GM19372 (cell line): ENCODE measurements at regions not wholly inside any gene's neighbourhood (a gene's known extent, or its start where the extent isn't known, plus 50 kb on each side); places are given as distances from the start of the nearest gene placed in this dataset.
"Not testable (repeated sequence)": the region's sequence is repeated elsewhere in the genome, so short reads cannot be mapped to it uniquely, and the experiment has no call there.

Source experiments
- ATAC-seq: cut with Tn5 transposase; IDR thresholded peaks from one replicate; pipeline ENCODE4 v1.9.1; 2021; ENCODE audit warnings: mild to moderate bottlenecking, low read depth, moderate library complexity; ENCODE audit not compliant: unreplicated experiment

GRCh38 chr2:64742678-64743077, 89.0 kb upstream of the SERTAD2 start:
- ATAC-seq = no peak

DNA sequence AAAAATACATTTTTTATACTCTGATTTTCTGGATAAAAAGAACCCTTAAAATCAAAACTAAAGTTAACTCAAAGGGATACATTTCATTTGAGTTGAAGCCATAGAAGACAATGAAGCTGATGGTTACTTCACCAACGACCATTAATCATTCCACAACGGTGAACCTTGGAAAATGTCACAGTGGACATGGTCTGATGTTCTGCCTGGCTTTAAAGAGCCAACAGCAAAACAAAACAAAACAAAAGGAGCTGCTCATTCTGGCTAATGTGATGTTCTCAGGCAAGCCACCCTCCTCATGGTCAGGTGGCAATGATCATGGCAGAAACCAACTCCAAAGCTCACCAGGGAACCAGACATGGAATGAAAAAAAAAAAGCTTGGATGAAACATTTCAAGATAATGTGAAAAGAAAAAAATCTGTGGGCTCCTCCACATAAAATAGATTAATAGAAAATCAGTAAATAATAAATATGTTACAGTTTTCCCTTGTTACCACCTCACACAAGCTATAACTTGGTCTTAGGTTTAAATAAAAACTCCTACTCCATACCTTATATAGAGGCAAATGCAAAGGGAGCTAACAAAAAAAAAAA, 90.1 kb upstream of the SERTAD2 start:
- no peak for ATAC-seq

DNA sequence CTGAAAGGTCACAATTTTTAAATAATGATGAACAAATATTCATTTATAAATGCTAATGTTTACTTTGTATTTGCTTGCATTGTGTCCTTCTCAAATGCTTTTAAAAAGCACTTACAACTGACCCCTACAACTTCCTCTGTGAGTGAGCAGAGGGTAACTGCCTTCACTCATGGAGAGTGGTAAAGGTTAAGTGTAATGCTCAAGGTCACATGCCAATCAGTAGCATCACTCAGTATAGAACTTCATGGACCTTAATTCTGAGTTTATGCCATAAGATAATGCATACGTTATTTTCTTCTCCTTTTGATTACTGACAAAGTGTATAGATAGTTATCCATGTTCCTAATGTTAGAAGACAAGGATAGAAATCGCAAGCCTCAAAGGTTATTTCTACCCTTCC, 91.8 kb upstream of the SERTAD2 start:
- ATAC-seq = no peak

- not testable (repeated sequence) for ATAC-seq
These were observed 94.0 kb upstream of the SERTAD2 start for GRCh38 chr2:64747690-64748091.

- ATAC-seq = no peak
These were observed 94.4 kb upstream of the SERTAD2 start for GRCh38 chr2:64748147-64748546.

DNA sequence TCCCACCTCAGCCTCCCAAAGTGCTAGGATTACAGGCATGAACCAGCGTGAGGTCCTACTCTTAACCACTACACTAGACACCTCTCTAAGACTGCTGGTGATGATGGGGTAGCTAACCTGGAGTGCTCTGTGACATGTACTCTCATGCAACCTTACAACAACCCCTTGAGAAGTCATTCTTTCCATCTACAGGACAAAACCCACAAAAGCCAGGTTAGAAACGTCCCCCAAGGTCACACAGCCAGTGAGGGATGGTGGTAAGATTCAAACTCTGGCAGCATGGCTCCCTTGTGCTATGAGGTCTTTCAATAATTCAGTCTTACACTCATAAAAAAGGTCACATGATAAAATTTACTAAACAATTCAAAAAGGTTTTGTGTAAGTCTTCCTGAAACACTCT, 94.8 kb upstream of the SERTAD2 start:
- no peak for ATAC-seq

DNA sequence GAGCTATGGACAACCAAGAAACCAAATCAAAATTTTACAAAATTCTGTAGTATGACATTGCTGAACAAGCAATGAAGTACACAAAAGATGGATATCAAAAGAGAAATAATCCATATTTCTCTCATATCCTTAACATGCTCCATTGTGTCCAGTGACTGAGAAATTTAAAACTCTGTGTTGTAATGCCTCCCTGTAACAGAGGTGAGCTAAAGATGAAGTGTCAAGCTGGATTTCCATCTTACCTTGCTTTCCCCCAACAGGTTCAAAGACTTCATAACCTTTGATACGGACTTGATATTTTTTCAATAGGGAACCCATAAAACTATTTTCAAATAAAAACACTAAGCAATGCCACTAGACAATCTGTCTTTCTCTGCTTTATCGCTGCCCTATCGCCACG, 95.7 kb upstream of the SERTAD2 start:
- ATAC-seq = no peak

GRCh38 chr2:64750001-64750816, 96.5 kb upstream of the SERTAD2 start:
- ATAC-seq = no peak

DNA sequence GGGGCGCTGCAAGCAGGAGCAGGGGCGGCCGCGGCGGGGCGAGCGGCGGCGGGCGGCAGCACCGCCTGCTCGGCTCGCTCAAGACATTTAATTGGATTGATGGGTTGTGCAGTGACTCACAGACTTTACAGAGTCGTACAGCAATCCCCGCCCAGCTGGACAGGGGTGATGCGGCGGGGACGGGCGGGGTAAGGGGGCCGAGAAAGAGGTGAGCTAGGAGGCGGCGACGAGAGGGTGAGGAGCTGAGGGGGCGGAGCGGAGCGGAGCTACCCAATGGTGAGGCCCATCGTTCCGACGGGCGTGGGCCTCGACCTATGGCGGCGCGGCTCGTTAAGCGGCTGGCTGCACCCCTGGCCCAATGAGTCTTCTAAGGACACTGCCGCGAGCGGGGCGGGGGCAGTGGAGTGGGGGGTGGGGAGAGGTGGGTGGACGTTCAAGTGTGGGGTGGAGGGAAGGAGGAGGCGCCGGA, 97.1 kb upstream of the SERTAD2 start:
- ATAC-seq = peak; percentile 81

- ATAC-seq = peak; percentile 76
These were observed 97.9 kb upstream of the SERTAD2 start for GRCh38 chr2:64751286-64752260.

DNA sequence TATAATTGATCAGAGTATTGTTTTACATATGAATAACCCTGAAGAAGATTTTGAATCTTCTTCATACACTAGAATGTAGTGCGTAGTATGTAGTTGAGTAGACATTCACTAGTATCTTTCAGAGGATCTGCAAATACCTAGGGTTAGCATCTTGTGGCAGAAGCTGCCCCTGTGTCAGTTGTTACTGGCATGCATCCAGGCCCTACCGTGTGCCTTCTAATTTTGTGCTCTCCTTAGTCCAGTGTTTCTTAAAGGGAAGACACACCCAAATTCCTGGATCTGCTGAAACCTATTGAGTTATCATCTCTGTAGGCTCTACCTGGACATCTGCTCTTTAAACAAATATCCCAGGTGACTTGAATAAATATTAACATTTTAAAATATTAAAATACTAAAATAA, 99.7 kb upstream of the SERTAD2 start:
- no peak for ATAC-seq

GRCh38 chr2:64754570-64754969, 100.9 kb upstream of the SERTAD2 start:
- no peak for ATAC-seq

DNA sequence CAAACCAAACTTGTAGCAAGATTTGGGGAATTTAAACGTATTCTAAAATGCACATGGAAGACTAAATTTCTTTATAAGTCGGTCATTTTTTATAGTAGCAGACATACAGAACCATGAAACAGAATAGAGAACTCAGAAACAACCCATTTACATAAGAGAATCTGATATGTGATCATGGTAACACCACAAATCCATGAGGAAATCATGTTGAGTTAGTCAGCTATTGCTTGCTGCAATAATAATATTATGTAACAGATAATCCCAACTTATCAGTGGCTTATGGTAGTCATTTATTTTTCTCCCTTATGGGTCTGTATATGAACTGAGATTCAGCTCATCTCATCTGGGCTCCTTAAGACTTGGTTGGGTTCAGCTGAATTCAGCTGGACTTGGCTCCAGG, 103.4 kb upstream of the SERTAD2 start:
- ATAC-seq = no peak

- no peak for ATAC-seq
These were observed 106.4 kb upstream of the SERTAD2 start for GRCh38 chr2:64760128-64760527.

DNA sequence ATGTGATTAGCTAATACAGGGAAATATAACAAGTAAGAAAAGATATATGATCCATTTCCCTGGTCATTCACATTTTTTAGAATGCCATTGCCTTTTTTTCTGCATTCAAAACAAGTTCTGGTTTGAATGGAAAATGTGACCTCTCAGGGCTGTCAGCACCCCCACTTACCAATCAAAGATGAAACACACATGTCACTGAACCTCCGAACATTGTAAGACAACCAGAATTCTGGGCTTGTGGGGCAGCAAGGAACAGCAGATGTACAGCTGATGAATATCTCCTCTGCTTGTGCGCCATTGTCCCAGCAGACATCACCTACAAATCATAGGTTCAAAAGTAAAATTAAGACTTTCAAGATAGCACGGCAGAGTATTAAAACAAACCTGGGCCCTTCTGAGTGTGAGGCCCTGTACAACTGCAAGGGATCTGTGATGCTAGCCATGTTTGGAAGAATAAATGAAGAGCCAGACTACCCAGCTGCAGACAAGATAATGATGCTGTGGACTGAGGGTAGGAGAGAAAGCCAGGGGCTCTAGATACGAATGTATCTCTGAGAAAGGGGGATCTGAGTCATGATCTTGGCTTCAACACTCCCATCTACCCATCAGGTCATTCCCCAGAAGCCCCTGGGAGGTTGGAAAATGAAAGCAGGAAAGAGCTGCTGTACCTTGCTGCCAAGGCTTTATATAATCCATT, 108.7 kb upstream of the SERTAD2 start:
- no peak for ATAC-seq

GRCh38 chr2:64763126-64763525, 109.4 kb upstream of the SERTAD2 start:
- ATAC-seq = no peak

GRCh38 chr2:64765160-64765805, 111.6 kb upstream of the SERTAD2 start:
- no peak for ATAC-seq

GRCh38 chr2:64766841-64767669, 113.3 kb upstream of the SERTAD2 start:
- ATAC-seq = no peak
